K562 (cell line): ENCODE measurements at regions not wholly inside any gene's neighbourhood (a gene's known extent, or its start where the extent isn't known, plus 50 kb on each side); places are given as distances from the start of the nearest gene placed in this dataset.

ENCODE experiments used
- ATAC-seq: fragments of 200-7000 bp; cut with Tn5 transposase; 3 replicates; pipeline ENCODE4 v1.9.1; 2020; ENCODE audit warnings: moderate library complexity
- BruUV-seq: library from RNA; stranded (reverse); fragments of 400-500 nt; replicated peaks from 2 replicates; lab custom pipeline; 2021; lab: Mats Ljungman, UMichigan
- CTCF ChIA-PET: fragments of 300-600 bp; formaldehyde crosslinking; extraction: SDS; loops from one replicate; lab custom pipeline; 2021; ENCODE audit warnings: low intra/inter-chr PET ratio; lab: Yijun Ruan, JAX
- POLR2A ChIA-PET: fragments of 300-600, 350-650 bp; sonication (Branson Sonifier 250); formaldehyde crosslinking; extraction: SDS; loops from one replicate; lab custom pipeline; 2021; ENCODE audit warnings: antibody characterized with exemption, inconsistent platforms; lab: Yijun Ruan, JAX
- DNase-seq, 4 experiments: peaks; one replicate each; pipeline versions ENCODE4 v3.0.0 to v3.0.0-alpha.2; 2011 to 2018; ENCODE audit warnings: low spot score in 3 of 4, mixed read lengths in 3 of 4; ENCODE audit errors: extremely low read depth in 1 of 4
- FAIRE-seq: peaks from 2 replicates; lab custom pipeline; 2011; peaks lifted over from hg19 to GRCh38; lab: Jason Lieb, UNC
- H2AFZ ChIP-seq: 2 replicates; pipeline ENCODE4 v1.6.0; 2011; ENCODE audit warnings: low read depth, low read length, control low read depth, inconsistent platforms
- H3K27ac ChIP-seq: fragments of 200-600 bp; 3 replicates; pipeline ENCODE4 v1.8.0; 2011; ENCODE audit warnings: low read depth, mild to moderate bottlenecking, control low read depth, inconsistent platforms, low read length, moderate library complexity, mixed read lengths; ENCODE audit errors: extremely low read depth
- H3K27me3 ChIP-seq, 2 experiments: fragments of 300-600 bp in 1 of 2; 2 replicates in 1 of 2; 3 replicates in 1 of 2; pipeline versions ENCODE4 v1.6.0 to v1.8.0; 2011; ENCODE audit warnings: inconsistent platforms in 2 of 2, low read length in 2 of 2, mild to moderate bottlenecking in 1 of 2, mixed read lengths in 1 of 2, moderate library complexity in 1 of 2; ENCODE audit not compliant: control insufficient read depth in 2 of 2, insufficient read depth in 2 of 2
- H3K36me3 ChIP-seq: fragments of 300-600 bp; 3 replicates; pipeline ENCODE4 v1.8.0; 2011; ENCODE audit warnings: mild to moderate bottlenecking, low read length, inconsistent platforms; ENCODE audit not compliant: control insufficient read depth, insufficient read depth
- H3K4me1 ChIP-seq, 2 experiments: fragments of 200-600 bp in 1 of 2; replicated peaks in 1 of 2; 2 replicates in 1 of 2; 3 replicates in 1 of 2; pipeline versions ENCODE4 v1.5.1 to v1.8.0; 2011; ENCODE audit warnings: inconsistent platforms in 2 of 2, low read length in 2 of 2, mild to moderate bottlenecking in 1 of 2, mixed read lengths in 1 of 2, moderate library complexity in 1 of 2; ENCODE audit not compliant: control insufficient read depth in 2 of 2, insufficient read depth in 2 of 2
- H3K4me2 ChIP-seq: 2 replicates; pipeline ENCODE4 v1.6.1; 2011; ENCODE audit warnings: low read length, control low read depth, inconsistent platforms, mixed read lengths; ENCODE audit not compliant: insufficient read depth
- H3K4me3 ChIP-seq: fragments of 200-600 bp; sonication (generic), shearing (Covaris generic); 2 replicates; pipeline ENCODE4 v1.5.1; 2016; ENCODE audit warnings: control low read depth, inconsistent platforms
- H3K79me2 ChIP-seq: fragments of 200-600 bp; 3 replicates; pipeline ENCODE4 v1.8.0; 2011; ENCODE audit warnings: low read length, inconsistent platforms; ENCODE audit not compliant: control insufficient read depth, insufficient read depth
- H3K9ac ChIP-seq, 2 experiments: 2 replicates each; pipeline versions ENCODE4 v1.6.0 to v1.6.1; 2011; ENCODE audit warnings: low read depth in 2 of 2, low read length in 2 of 2, control low read depth in 1 of 2, inconsistent platforms in 1 of 2, mild to moderate bottlenecking in 1 of 2, mixed read lengths in 1 of 2; ENCODE audit not compliant: insufficient read depth in 1 of 2
- H3K9me1 ChIP-seq: one replicate; pipeline ENCODE4 v1.6.0; 2011; ENCODE audit warnings: inconsistent platforms, mild to moderate bottlenecking, low read length, moderate library complexity; ENCODE audit not compliant: control insufficient read depth, insufficient read depth
- H3K9me3 ChIP-seq: replicated peaks from 2 replicates; pipeline ENCODE4 v1.5.1; 2011; ENCODE audit warnings: low read depth, low read length, inconsistent platforms; ENCODE audit not compliant: control insufficient read depth, insufficient read depth
- H4K20me1 ChIP-seq: replicated peaks from 2 replicates; pipeline ENCODE4 v1.6.1; 2011; ENCODE audit warnings: low read length, inconsistent platforms, mixed read lengths; ENCODE audit not compliant: control insufficient read depth, insufficient read depth
- CREM ChIP-seq: IDR thresholded peaks from 2 replicates; pipeline ENCODE4 v1.6.1; 2014; ENCODE audit warnings: antibody characterized with exemption, low read depth
- MCM3 ChIP-seq: fragments of 450-650 bp; IDR thresholded peaks from 2 replicates; pipeline ENCODE4 v1.6.1; 2016
- PBX2 ChIP-seq, 2 experiments: IDR thresholded peaks in 1 of 2; conservative IDR thresholded peaks in 1 of 2; 2 replicates each; pipeline ENCODE4 v1.6.1; 2016; ENCODE audit warnings: low read depth in 2 of 2, mild to moderate bottlenecking in 1 of 2, missing compliant biosample characterization in 1 of 2, missing genetic modification characterization in 1 of 2, moderate library complexity in 1 of 2
- RBFOX2 ChIP-seq: fragments of 200-400 bp; formaldehyde crosslinking; IDR thresholded peaks from 2 replicates; pipeline ENCODE4 v1.6.1; 2017; ENCODE audit warnings: low read depth, mild to moderate bottlenecking, low read length, moderate library complexity
- SAFB ChIP-seq: fragments of 200-400 bp; formaldehyde crosslinking; IDR thresholded peaks from 2 replicates; pipeline ENCODE4 v1.6.1; 2017; ENCODE audit warnings: low read depth, low read length, borderline replicate concordance
- WGBS: fragments of 100-300 bp; shearing (Covaris generic); methylation state at CpG from one replicate; pipeline ENCODE4 v1.1.6; 2016; ENCODE audit warnings: low coverage, mixed read lengths; ENCODE audit not compliant: insufficient coverage; ENCODE audit errors: missing lambda C conversion rate; 5-methylcytosine and 5-hydroxymethylcytosine counted together
- in situ Hi-C: fragments of 300-500 bp; cut with MboI; formaldehyde crosslinking; loops from 4 replicates; pipeline ENCODE4 v1.15.0; 2018; ENCODE audit warnings: inconsistent platforms, mixed read lengths
- intact Hi-C: fragments of 100-400 bp; cut with micrococcal nuclease; formaldehyde crosslinking; loops from 2 replicates; pipeline ENCODE4 v1.14.2; 2022
- TF ChIP-seq, protein P1 (sequence below): conservative IDR thresholded peaks from 2 replicates; pipeline ENCODE4 v1.6.1; 2011; ENCODE audit warnings: low read depth, mild to moderate bottlenecking, low read length; ENCODE audit not compliant: control insufficient read depth

DNA sequence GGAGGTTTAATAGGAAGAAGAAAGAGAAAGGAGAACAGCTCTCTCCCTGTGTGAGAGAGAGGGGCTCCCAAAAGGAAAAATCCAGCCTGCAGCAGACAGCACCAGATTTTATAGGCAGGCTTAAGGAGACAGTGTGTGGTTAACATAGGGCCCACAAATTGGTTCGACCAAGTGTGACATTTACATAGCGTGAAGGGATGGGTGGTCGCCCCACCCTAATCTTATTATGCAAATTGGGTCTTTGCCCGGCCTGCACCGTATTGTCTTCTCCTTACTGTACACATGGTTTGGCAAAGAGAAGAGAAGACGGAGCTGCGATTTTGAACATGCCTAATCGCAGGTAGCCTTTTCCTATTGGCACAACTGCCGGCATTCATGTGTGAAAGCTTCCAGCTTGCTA, 756.3 kb downstream of the NXPH1 start (continued):
- no peak for TF ChIP-seq SAFB

GRCh38 chr7:9192969-9193368, 759.6 kb downstream of the NXPH1 start:
- BruUV-seq = no TSS peak
- Histone ChIP-seq H4K20me1 (no peaks in the 10 kb centered on the region), H3K9me3 (no peaks in the 10 kb centered on the region), H2AFZ (no peak overlapping the region), H3K36me3 (no peaks in the 10 kb centered on the region), H3K9ac (no peak overlapping the region), H3K4me3 (no peak overlapping the region), H3K79me2 (no peaks in the 10 kb centered on the region), H3K4me2 (no peak overlapping the region), H3K27me3 (no peaks in the 10 kb centered on the region), H3K27ac (no peak overlapping the region), H3K4me1 (no peaks in the 10 kb centered on the region), H3K9me1 (no peaks in the 10 kb centered on the region)
- ATAC-seq (no peak), FAIRE-seq (no peak), DNase-seq (no peak)
- in situ Hi-C loops (no loop called here), intact Hi-C loops (loop anchor here (10.0 kb wide), 1 partner anchor 1512 kb away; no protein-coding TSS in a partner anchor)
- TF ChIP-seq PBX2 (CRISPR knock-in tag; IDR thresholded peaks at IDR 0.05; ENCODE audit: low read depth) = no peak
- TF ChIP-seq PBX2 (tag; conservative IDR thresholded peaks at IDR 0.05; ENCODE audit: low read depth) = 0 out of 2 replicates have a peak, but pooled peaks have one; percentile 44
- TF ChIP-seq, protein P1, sequence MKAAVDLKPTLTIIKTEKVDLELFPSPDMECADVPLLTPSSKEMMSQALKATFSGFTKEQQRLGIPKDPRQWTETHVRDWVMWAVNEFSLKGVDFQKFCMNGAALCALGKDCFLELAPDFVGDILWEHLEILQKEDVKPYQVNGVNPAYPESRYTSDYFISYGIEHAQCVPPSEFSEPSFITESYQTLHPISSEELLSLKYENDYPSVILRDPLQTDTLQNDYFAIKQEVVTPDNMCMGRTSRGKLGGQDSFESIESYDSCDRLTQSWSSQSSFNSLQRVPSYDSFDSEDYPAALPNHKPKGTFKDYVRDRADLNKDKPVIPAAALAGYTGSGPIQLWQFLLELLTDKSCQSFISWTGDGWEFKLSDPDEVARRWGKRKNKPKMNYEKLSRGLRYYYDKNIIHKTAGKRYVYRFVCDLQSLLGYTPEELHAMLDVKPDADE = no peak
- no peak for TF ChIP-seq RBFOX2
- TF ChIP-seq CREM = no peak
- no peak for TF ChIP-seq MCM3
- POLR2A ChIA-PET = no interaction called here
- 0% methylated on average over 2 of the region's 2 CpGs for WGBS
- CTCF ChIA-PET = no interaction called here
